Inflammatory macrophage (primary cell): ENCODE measurements at regions not wholly inside any gene's neighbourhood (a gene's known extent, or its start where the extent isn't known, plus 50 kb on each side); places are given as distances from the start of the nearest gene placed in this dataset.

ENCODE experiments used
- DNase-seq, 2 donors: peaks; one replicate each; pipeline ENCODE4 v3.0.0-alpha.2; 2020 to 2022

DNA sequence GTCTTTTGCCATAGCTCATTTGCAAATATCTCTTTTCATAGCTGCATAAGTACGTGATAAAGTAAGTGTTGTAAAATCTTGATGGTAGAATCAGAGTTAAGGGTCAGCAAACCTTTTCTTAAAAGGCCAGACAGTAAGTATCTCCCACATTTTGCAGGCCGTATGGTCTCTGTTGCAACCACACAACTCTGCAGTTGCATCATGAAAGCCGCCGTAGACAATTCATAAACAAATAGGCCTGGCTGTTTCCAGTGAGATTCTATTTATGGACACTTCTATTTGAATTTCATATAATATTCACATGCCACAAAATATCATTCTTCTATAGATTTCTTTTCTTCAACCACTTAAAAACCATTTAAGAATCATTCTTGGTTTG lies 248.5 kb downstream of the TLE3 start:
- no peak for DNase-seq

- DNase-seq = no peak
Measured at GRCh38 chr15:69852482-69852881, 245.2 kb downstream of the TLE3 start.

DNA sequence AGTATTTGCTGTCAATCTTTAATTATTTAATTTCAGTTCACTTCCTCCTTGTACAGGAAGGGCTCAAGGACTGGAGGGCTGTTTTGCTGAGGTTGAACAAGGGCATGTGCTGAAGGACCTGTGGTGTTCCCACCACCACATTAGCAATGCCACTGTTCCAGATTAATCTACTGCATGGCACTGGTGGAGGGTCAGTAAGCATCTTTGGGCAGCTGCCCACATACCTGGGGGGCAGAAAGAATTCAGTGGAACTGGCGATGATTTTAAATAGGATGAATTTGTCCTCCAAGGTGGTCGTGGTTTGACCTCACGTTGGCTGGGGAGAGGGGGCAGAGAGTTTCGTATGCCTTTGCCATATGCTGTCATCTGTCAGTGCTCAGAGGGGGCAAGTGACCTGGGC lies 244.8 kb downstream of the TLE3 start:
- no peak for DNase-seq

- DNase-seq = no peak
Measured at GRCh38 chr15:69853544-69853951, 244.2 kb downstream of the TLE3 start.

- no peak for DNase-seq
Measured at GRCh38 chr15:69854001-69854400, 243.7 kb downstream of the TLE3 start.

DNA sequence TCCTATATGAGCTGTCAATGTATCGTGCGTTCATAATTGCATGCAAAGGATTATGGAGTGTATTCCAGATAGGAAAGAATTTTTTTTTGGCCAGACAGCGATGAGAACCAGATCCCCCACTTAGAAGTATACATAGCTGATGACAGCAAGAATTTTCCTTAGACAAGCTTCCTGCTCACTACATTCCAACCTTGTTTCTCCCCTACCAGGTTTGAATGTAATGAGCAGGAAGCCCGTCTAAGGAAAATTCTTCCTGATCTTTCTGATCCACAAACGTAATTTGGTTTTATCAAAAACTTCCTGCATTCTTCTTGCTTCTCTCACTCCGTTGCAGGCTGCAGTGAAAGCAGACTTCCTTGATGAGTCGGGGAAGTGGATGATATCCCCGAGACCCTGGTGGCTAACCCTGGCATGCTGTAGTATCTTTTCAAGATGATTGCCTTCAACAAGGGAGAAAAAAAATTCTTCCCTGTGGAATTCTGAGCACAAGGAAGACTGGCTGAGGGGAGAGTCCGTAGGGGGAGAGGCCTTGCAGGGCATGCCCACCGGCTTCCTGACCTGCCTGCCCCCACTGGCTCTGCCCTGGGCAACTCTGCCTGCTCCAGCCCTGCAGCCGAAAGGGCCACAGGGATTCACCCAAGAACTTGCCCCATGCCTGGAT lies 243.1 kb downstream of the TLE3 start:
- DNase-seq = no peak

DNA sequence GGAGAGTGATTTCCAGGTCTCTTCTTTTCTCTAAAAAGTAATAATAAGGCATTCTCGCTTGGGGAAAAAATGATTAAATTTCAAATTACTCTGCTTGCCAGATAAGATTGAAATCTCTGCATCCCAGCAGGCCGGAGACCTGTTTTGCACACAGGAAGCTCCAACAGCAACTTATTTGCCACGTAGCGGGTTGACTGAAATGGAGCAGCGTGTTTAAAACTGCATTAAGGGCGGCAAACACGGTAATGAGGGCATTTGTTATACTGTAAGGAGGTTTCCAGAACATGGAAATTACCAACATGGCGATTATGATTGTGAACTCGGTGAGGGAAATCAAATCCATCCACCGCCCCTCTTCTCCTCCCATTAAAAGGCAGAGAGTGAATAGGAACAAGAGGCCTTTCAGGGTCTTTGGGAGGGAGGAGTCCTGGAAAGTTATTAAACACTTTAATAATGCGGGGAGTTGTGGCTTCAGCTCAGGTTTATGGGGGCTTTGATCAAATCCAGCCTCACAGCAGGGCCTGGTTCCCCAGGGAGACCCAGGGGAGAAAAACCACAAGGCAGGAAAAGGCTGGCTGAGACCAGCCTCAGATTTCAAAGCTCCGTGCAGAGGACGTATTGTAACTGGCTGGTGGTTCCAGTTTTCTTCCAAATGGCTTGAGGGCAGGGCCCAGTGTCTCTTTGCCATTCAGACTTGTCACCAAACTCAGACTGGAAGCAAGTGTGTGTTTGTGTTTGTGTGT lies 242.3 kb downstream of the TLE3 start:
- no peak for DNase-seq

DNA sequence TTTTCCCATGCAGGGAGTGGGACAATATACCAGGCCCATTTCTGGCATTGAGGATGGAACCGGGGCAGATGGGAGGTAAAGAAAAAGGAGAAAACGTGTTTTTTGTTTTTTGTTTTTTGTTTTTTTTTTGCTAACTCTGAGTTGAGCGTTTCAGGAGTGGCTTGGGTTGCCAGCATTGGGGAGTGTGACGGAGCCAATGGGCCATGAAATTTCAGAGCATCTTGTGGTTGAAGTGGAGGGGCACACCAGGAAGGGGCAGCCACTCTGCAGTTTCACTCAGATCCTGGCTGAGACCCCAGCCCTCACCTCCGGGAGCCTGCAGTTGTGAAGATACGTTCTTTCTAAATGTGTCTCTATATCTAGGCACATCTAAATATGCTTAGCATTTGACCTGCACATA lies 240.5 kb downstream of the TLE3 start:
- no peak for DNase-seq

DNA sequence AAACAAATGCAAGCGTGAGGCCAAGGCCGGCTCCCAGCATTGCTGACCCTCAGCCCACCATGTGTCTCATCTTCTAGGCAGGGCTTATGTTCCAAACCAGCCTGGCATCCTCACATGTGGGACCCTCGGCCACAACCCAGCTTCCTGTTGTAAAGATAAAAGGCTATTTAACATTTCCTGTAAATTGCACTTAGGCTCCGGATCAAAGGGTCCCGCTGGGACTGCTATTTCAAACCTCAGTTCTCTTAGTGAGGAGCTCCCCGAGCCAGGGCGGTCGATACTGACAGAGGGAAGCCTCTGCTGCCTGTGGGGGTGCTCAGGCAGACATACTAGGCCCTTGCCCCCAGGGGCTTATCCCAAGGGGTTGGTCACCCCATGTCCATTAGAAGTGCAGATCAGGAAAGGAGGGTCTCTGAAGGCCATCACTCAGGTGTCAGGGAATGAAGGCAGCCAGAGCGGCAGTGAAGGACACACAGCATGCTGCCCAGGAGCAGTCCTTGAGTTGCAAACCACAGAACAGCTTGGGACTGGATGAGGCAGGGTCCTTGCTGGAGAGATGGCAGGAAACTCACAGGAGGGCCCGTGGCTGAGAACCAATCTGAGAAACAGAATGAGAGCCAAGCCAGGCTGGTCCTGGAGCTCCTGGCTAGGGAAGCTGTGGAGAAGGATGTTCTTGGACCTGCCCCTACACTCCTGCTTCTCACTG lies 239.9 kb downstream of the TLE3 start:
- no peak for DNase-seq

GRCh38 chr15:69858456-69858855 lies 239.3 kb downstream of the TLE3 start:
- DNase-seq = no peak

- no peak for DNase-seq
Measured at GRCh38 chr15:69859866-69860265, 237.9 kb downstream of the TLE3 start.

DNA sequence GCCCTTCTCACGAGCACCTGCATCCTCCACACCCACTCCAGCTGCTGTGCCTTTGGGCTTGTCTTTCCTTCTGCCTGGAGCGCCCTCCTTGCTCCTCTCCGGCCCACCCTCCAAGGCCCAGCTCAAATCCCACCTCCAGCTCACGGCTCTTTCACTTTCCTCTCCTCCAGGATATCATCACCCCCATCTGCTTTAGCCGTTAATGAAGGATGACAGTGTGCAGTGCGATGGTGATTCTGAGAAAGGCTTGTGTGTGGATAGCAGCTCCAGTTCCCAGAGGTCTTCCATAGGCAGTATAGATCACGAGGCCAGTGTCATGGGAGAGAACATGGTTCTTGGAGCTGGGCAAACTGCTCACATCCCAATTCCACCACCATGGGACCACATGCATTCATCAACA lies 237.4 kb downstream of the TLE3 start:
- DNase-seq = no peak

DNA sequence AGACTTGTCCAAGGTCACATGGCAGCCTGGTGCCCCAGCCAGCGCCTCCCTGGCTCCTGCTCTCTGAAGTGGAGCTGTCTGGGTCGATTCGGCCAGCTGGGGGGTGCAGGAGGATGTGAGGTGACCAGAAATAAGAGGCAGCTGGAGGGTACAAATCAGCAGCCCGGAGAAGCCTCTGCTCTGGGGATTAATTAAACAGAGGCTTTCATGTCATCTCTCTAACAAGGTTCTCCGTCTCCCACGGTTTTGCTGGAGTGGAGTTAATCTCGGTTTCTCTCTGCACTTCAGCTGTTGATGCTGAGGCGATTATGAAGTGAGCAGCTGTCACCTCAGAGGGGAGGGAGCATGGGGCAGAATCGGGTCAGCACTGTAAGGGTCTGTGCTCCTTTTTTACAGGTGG lies 236.8 kb downstream of the TLE3 start:
- no peak for DNase-seq

GRCh38 chr15:69861331-69862171 lies 236.2 kb downstream of the TLE3 start:
- no peak for DNase-seq

DNA sequence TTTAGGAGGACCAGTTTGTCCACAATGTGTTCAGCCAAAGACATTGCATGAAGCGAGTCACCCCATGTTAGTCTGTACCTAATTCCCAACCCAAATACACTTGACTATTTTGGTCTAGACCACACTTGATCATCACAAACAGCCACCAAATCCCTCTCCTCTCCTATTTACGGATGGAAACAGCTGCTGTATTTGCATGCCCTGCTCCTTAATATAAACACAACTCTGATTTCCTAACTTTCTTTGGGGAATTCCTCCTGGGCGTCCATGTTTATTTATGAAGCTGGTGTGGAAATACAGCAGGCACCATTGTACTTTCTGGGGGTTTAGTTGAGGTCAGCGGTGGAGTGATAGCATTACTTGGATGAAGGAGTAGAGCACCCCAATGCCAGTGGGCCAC lies 235.2 kb downstream of the TLE3 start:
- no peak for DNase-seq

GRCh38 chr15:69863446-69863845 lies 234.3 kb downstream of the TLE3 start:
- DNase-seq = no peak

DNA sequence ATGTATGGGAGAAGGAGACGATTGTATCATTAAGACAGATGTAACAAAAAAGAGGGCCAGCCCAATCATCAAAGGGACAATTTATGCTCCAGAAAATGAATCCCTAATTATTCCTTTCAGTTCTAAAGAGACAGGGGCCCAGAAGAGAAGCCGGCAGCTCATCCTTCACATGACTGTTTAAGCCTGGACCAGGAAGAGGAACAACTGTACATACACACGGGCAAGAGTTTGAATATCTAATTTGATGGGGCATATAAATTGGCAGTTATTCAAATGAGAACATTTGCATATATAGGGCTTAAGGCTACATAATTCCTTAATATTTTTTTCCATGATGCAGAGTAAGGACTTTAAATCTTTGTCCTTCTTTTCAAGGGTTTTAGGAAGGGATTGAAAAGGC lies 232.3 kb downstream of the TLE3 start:
- no peak for DNase-seq

DNA sequence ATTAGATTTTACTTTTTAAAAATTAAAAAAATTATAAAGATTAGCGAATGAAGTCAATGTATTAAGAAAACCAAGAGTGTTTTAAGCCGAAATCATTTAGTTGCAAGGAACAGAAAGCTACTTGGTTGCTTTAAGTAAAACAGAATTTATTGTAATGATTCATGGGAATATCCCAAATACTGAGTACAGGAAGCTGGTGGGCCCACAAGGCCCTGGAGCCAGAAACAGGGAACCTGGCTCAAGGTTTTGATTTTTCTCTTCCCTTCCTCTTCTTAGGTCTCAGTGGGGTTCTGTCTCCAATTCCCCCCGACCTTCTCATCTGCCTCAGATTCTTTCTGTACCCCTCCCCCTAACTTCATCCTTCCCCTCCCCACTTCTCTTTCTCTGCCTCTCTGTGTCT lies 229.0 kb downstream of the TLE3 start:
- no peak for DNase-seq

GRCh38 chr15:69869291-69869690 lies 228.4 kb downstream of the TLE3 start:
- DNase-seq = no peak

DNA sequence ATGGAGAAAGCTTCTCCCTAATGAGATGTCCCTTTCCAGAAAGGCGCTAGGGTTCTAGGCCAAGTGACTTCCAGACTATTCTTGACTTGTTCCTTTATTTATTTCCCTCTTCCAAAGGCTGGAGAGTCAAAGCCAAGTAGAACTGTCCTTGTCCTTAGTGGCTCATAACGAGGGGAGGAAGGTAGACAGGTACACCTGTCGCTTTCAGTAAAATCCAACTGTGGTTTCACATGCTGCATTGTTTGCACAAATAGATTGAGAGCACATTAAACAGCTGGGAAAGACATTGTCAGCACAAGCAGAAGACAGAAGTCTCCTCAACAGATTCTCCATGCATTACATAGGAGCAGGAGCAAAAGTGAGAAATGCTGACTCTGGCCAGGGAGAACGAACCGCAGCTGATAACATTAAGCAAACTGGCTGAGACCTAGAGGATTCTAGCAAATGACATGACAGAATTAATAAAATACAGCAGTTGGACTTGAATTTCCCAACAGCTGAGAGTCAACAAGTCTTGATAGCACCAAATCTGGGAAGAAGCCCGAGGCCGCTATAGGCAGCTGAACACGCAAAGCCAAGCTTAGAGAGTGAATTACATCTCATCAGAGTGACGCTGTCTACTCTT lies 227.7 kb downstream of the TLE3 start:
- DNase-seq = no peak

DNA sequence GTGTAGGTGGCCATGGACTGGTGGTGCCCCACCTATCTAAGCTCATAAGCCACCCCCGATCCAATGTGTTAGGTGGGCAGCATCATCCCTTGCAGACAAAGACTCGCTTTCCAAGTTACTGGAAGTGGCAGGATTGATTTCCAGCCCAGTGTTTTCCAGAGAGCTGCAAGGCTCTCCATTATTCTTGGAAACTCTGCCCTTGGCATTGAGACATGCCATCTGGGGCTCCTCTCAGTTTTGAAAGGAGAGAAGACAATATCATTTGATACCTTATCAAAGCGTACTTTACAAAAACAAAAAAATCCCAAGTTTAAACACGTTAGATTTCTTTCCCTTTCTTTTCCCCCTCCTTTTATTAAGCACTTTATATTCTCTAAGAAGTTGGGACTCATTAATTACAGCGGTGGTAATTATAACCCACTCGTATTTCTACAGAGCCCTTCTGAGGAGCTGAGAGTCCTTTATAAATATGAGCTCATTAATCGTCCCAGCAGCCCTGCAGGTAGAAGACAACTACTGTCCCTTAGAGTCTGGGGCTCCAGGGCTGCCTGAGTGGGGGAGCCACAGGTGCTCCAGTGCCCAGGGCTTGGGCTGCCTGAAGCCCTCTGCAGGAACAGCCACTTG lies 226.1 kb downstream of the TLE3 start:
- DNase-seq = no peak

GRCh38 chr15:69873807-69874206 lies 223.9 kb downstream of the TLE3 start:
- no peak for DNase-seq
